Liver (tissue), 8 donors: ENCODE measurements at regions not wholly inside any gene's neighbourhood (a gene's known extent, or its start where the extent isn't known, plus 50 kb on each side); places are given as distances from the start of the nearest gene placed in this dataset.

Source experiments
- DNase-seq: peaks from one replicate; pipeline ENCODE4 v3.0.0-alpha.2; 2017; ENCODE audit warnings: low spot score
- H3K27ac ChIP-seq, 2 donors: one replicate each; pipeline ENCODE4 v1.7.0; 2013; ENCODE audit warnings: inconsistent platforms in 2 of 2, low read length in 2 of 2, control low read depth in 1 of 2, low read depth in 1 of 2, mild to moderate bottlenecking in 1 of 2
- H3K27me3 ChIP-seq, 4 donors: one replicate each; pipeline versions ENCODE4 v1.6.1 to v1.7.0; 2013; ENCODE audit warnings: low read length in 3 of 4, inconsistent platforms in 1 of 4, mild to moderate bottlenecking in 1 of 4, moderate library complexity in 1 of 4; ENCODE audit not compliant: control insufficient read depth in 4 of 4, insufficient read depth in 4 of 4
- H3K36me3 ChIP-seq, 4 donors: one replicate each; pipeline versions ENCODE4 v1.6.1 to v1.7.0; 2013; ENCODE audit warnings: low read length in 3 of 4, mild to moderate bottlenecking in 3 of 4, low read depth in 1 of 4, moderate library complexity in 1 of 4; ENCODE audit not compliant: control insufficient read depth in 4 of 4, insufficient read depth in 3 of 4
- H3K4me1 ChIP-seq, 4 donors: one replicate each; pipeline versions ENCODE4 v1.6.1 to v1.7.0; 2013; ENCODE audit warnings: low read length in 3 of 4, mild to moderate bottlenecking in 3 of 4, moderate library complexity in 1 of 4; ENCODE audit not compliant: control insufficient read depth in 4 of 4, insufficient read depth in 4 of 4
- H3K4me3 ChIP-seq, 3 donors: one replicate each; pipeline versions ENCODE4 v1.6.1 to v1.7.0; 2013; ENCODE audit warnings: low read length in 3 of 3, control low read depth in 1 of 3, low read depth in 1 of 3, mild to moderate bottlenecking in 1 of 3
- H3K9ac ChIP-seq, 2 donors: one replicate each; pipeline ENCODE4 v1.7.0; 2013; ENCODE audit warnings: low read length in 2 of 2, mild to moderate bottlenecking in 2 of 2, moderate library complexity in 2 of 2, control low read depth in 1 of 2, low read depth in 1 of 2
- H3K9me3 ChIP-seq, 4 donors: one replicate each; pipeline versions ENCODE4 v1.6.1 to v1.7.0; 2013; ENCODE audit warnings: low read length in 3 of 4; ENCODE audit not compliant: control insufficient read depth in 4 of 4
- EGR1 ChIP-seq, 2 donors: IDR thresholded peaks; 2 replicates each; pipeline ENCODE4 v1.6.1; 2016 to 2018; ENCODE audit warnings: antibody characterized with exemption in 2 of 2, low read depth in 2 of 2
- FOXA1 ChIP-seq: IDR thresholded peaks from 2 replicates; pipeline ENCODE4 v1.6.1; 2016; ENCODE audit warnings: antibody characterized with exemption
- FOXA2 ChIP-seq: IDR thresholded peaks from 2 replicates; pipeline ENCODE4 v1.6.1; 2016; ENCODE audit warnings: antibody characterized with exemption
- GABPA ChIP-seq, 2 donors: IDR thresholded peaks in 1 of 2; conservative IDR thresholded peaks in 1 of 2; 2 replicates each; pipeline ENCODE4 v1.6.1; 2016; ENCODE audit warnings: antibody characterized with exemption in 2 of 2, mild to moderate bottlenecking in 1 of 2, moderate library complexity in 1 of 2
- HNF4A ChIP-seq, 2 donors: conservative IDR thresholded peaks; 2 replicates each; pipeline ENCODE4 v1.6.1; 2016; ENCODE audit warnings: antibody characterized with exemption in 2 of 2, mild to moderate bottlenecking in 2 of 2
- HNF4G ChIP-seq: IDR thresholded peaks from 2 replicates; pipeline ENCODE4 v1.6.1; 2016; ENCODE audit warnings: antibody characterized with exemption
- JUND ChIP-seq, 2 donors: IDR thresholded peaks; 2 replicates each; pipeline ENCODE4 v1.6.1; 2016; ENCODE audit warnings: antibody characterized with exemption in 2 of 2
- RAD21 ChIP-seq, 2 donors: IDR thresholded peaks; 2 replicates each; pipeline ENCODE4 v1.6.1; 2016; ENCODE audit warnings: antibody characterized with exemption in 2 of 2, mild to moderate bottlenecking in 2 of 2
- SP1 ChIP-seq: IDR thresholded peaks from 2 replicates; pipeline ENCODE4 v1.6.1; 2018; ENCODE audit warnings: antibody characterized with exemption, mild to moderate bottlenecking
- TAF1 ChIP-seq: conservative IDR thresholded peaks from 2 replicates; pipeline ENCODE4 v1.6.1; 2016; ENCODE audit warnings: antibody characterized with exemption, mild to moderate bottlenecking
- whole genome bisulfite sequencing: extraction: QIAGEN DNeasy Blood & Tissue Kit; methylation state at CpG from one replicate; pipeline ENCODE4 v1.1.7; 2013; 5-methylcytosine and 5-hydroxymethylcytosine counted together
- TF ChIP-seq, protein P1 (sequence below): IDR thresholded peaks from 2 replicates; pipeline ENCODE4 v1.6.1; 2016; ENCODE audit warnings: antibody characterized with exemption
- TF ChIP-seq, protein P2 (sequence below): fragments of 150-350 bp; IDR thresholded peaks from 2 replicates; pipeline ENCODE4 v1.5.1; 2017; ENCODE audit warnings: improper control_type of control experiment, low read depth, low read length; ENCODE audit not compliant: missing input control
- TF ChIP-seq, protein P3 (sequence below): IDR thresholded peaks from 2 replicates; pipeline ENCODE4 v1.6.1; 2016; ENCODE audit warnings: antibody characterized with exemption
- TF ChIP-seq, protein P4 (sequence below): IDR thresholded peaks from 2 replicates; pipeline ENCODE4 v1.6.1; 2016; ENCODE audit warnings: antibody characterized with exemption, mild to moderate bottlenecking
- TF ChIP-seq, protein P5 (sequence below): IDR thresholded peaks from 2 replicates; pipeline ENCODE4 v1.6.1; 2016; ENCODE audit warnings: antibody characterized with exemption
- donor health status: healthy.
- donor health status: healthy.
- donor health status: healthy.
- donor health status: healthy.
- donor health status: healthy.

DNA sequence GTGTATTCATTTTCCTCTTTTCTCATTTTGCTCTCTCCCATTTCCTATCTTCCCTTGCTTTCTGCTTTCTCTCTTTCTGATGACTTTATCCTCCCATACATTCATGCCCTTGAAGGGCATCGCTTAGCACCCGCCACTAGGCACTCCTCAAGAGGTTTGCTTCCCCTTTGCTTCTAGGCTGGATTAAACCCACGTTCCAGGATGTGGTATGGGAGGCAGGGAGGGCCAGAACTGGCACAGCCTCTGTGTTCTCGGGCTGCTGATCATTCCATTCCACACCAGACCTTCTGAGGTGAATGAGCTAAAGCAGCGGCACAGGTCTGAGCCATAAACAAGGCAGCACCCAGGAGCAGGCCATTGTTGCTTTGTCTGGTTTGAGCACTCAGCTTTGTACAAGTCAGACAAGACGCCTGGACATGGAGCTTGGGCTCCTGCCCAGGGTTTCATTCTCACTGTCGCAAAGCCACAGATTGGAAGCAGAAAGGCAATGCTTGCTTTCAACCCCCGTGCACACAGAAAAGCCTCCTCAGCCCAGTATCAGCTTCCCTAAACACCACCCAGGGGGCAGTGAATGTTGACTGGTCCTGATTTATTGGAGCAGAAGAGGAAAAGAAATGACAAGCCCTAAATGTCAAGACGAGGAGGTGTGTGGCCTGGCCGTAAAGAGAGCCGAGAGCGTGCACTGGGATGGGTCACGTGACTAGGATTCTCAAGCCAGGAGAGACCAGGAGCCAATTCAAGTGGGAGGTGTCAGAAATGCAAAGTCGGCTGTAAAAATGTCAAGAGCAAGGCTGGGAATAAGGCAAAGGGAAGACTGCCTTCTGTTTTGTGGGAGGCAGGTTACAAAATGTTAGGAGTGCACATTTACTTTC lies 218.0 kb upstream of the SERP2 start:
- Histone ChIP-seq H3K9ac (no peak overlapping the region), H3K27ac (no peak overlapping the region), H3K9me3 (no peaks in the 10 kb centered on the region), H3K4me1 (peaks cover 0 to 9% (median 2%) of the 10 kb centered on the region in 4 donors), H3K27me3 (no peaks in the 10 kb centered on the region), H3K36me3 (peaks cover 0 to 2% (median 0%) of the 10 kb centered on the region in 4 donors), H3K4me3 (no peak overlapping the region)
- no peak for TF ChIP-seq FOXA1
- TF ChIP-seq, protein P1, sequence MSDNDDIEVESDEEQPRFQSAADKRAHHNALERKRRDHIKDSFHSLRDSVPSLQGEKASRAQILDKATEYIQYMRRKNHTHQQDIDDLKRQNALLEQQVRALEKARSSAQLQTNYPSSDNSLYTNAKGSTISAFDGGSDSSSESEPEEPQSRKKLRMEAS: no peak
- TF ChIP-seq, protein P2, sequence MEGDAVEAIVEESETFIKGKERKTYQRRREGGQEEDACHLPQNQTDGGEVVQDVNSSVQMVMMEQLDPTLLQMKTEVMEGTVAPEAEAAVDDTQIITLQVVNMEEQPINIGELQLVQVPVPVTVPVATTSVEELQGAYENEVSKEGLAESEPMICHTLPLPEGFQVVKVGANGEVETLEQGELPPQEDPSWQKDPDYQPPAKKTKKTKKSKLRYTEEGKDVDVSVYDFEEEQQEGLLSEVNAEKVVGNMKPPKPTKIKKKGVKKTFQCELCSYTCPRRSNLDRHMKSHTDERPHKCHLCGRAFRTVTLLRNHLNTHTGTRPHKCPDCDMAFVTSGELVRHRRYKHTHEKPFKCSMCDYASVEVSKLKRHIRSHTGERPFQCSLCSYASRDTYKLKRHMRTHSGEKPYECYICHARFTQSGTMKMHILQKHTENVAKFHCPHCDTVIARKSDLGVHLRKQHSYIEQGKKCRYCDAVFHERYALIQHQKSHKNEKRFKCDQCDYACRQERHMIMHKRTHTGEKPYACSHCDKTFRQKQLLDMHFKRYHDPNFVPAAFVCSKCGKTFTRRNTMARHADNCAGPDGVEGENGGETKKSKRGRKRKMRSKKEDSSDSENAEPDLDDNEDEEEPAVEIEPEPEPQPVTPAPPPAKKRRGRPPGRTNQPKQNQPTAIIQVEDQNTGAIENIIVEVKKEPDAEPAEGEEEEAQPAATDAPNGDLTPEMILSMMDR: no peak
- TF ChIP-seq, protein P3, sequence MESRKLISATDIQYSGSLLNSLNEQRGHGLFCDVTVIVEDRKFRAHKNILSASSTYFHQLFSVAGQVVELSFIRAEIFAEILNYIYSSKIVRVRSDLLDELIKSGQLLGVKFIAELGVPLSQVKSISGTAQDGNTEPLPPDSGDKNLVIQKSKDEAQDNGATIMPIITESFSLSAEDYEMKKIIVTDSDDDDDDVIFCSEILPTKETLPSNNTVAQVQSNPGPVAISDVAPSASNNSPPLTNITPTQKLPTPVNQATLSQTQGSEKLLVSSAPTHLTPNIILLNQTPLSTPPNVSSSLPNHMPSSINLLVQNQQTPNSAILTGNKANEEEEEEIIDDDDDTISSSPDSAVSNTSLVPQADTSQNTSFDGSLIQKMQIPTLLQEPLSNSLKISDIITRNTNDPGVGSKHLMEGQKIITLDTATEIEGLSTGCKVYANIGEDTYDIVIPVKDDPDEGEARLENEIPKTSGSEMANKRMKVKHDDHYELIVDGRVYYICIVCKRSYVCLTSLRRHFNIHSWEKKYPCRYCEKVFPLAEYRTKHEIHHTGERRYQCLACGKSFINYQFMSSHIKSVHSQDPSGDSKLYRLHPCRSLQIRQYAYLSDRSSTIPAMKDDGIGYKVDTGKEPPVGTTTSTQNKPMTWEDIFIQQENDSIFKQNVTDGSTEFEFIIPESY: no peak
- TF ChIP-seq, protein P4, sequence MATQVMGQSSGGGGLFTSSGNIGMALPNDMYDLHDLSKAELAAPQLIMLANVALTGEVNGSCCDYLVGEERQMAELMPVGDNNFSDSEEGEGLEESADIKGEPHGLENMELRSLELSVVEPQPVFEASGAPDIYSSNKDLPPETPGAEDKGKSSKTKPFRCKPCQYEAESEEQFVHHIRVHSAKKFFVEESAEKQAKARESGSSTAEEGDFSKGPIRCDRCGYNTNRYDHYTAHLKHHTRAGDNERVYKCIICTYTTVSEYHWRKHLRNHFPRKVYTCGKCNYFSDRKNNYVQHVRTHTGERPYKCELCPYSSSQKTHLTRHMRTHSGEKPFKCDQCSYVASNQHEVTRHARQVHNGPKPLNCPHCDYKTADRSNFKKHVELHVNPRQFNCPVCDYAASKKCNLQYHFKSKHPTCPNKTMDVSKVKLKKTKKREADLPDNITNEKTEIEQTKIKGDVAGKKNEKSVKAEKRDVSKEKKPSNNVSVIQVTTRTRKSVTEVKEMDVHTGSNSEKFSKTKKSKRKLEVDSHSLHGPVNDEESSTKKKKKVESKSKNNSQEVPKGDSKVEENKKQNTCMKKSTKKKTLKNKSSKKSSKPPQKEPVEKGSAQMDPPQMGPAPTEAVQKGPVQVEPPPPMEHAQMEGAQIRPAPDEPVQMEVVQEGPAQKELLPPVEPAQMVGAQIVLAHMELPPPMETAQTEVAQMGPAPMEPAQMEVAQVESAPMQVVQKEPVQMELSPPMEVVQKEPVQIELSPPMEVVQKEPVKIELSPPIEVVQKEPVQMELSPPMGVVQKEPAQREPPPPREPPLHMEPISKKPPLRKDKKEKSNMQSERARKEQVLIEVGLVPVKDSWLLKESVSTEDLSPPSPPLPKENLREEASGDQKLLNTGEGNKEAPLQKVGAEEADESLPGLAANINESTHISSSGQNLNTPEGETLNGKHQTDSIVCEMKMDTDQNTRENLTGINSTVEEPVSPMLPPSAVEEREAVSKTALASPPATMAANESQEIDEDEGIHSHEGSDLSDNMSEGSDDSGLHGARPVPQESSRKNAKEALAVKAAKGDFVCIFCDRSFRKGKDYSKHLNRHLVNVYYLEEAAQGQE: no peak
- TF ChIP-seq TAF1: no peak
- no peak for TF ChIP-seq JUND (IDR thresholded peaks at IDR 0.05)
- TF ChIP-seq FOXA2: no peak
- TF ChIP-seq RAD21 (IDR thresholded peaks at IDR 0.05): no peak
- no peak for TF ChIP-seq SP1
- TF ChIP-seq GABPA (IDR thresholded peaks at IDR 0.05 in 1 of 2, conservative IDR thresholded peaks at IDR 0.05 in 1 of 2): no peak
- no peak for TF ChIP-seq HNF4G
- TF ChIP-seq, protein P5, sequence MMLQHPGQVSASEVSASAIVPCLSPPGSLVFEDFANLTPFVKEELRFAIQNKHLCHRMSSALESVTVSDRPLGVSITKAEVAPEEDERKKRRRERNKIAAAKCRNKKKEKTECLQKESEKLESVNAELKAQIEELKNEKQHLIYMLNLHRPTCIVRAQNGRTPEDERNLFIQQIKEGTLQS: no peak
- no peak for TF ChIP-seq HNF4A (conservative IDR thresholded peaks at IDR 0.05)
- WGBS: 62% methylated on average over 14 of the region's 14 CpGs
- no peak for DNase-seq

DNA sequence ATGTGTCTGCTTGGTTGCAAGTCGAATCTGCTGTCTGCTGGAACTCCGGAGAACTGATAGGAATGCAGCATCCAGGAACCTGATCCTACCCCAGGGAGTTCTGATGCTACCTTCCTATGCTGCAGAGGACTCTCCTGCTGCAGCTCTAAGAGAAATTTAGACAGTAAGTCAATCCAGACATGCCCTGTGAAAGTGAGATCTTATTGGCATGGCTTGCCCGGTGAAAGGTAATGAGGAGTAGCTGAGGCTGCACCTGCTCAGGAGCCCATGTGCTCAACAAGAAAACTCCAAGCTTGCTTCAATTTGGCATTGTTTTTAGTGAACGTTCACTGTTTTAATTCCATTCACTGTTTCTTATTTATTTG lies 217.3 kb upstream of the SERP2 start:
- no peak for DNase-seq
- H3K9ac ChIP-seq: no peak overlapping the region
- 76% methylated on average over 4 of the region's 4 CpGs for WGBS
- H3K27me3 ChIP-seq: no peaks in the 10 kb centered on the region
- H3K36me3 ChIP-seq: peaks cover 0 to 2% (median 0%) of the 10 kb centered on the region in 4 donors
- TF ChIP-seq GABPA (IDR thresholded peaks at IDR 0.05 in 1 of 2, conservative IDR thresholded peaks at IDR 0.05 in 1 of 2) (no peak), EGR1 (IDR thresholded peaks at IDR 0.05; ENCODE audit: low read depth in 2 of 2) (no peak)
- peaks cover 0 to 2% (median 0%) of the 10 kb centered on the region in 4 donors for H3K4me1 ChIP-seq
- H3K4me3 ChIP-seq: no peak overlapping the region
- H3K9me3 ChIP-seq: no peaks in the 10 kb centered on the region
- H3K27ac ChIP-seq: no peak overlapping the region
